ENCODE measurements at regions not wholly inside any gene's neighbourhood (a gene's known extent, or its start where the extent isn't known, plus 50 kb on each side); places are given as distances from the start of the nearest gene placed in this dataset.

DNA sequence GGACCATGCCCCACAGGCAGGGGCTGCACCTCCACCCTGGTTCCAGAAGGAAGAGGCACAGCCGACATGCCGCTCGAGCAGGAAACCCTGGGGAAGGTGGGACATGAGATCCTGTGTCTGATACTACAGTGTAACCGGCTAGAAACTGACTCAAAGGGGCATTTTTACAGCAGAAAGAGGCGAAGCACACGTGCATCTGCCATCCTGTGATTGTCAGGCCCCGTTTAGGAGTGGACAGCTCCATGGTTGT, 62.7 kb downstream of the SIK1 start:
- TF ChIP-seq, protein P1, sequence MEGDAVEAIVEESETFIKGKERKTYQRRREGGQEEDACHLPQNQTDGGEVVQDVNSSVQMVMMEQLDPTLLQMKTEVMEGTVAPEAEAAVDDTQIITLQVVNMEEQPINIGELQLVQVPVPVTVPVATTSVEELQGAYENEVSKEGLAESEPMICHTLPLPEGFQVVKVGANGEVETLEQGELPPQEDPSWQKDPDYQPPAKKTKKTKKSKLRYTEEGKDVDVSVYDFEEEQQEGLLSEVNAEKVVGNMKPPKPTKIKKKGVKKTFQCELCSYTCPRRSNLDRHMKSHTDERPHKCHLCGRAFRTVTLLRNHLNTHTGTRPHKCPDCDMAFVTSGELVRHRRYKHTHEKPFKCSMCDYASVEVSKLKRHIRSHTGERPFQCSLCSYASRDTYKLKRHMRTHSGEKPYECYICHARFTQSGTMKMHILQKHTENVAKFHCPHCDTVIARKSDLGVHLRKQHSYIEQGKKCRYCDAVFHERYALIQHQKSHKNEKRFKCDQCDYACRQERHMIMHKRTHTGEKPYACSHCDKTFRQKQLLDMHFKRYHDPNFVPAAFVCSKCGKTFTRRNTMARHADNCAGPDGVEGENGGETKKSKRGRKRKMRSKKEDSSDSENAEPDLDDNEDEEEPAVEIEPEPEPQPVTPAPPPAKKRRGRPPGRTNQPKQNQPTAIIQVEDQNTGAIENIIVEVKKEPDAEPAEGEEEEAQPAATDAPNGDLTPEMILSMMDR (IDR thresholded peaks at IDR 0.05), result no peak
- TF ChIP-seq EZH2 (IDR thresholded peaks at IDR 0.05; ENCODE audit: borderline replicate concordance, insufficient read depth, low read depth, low read length, poor library complexity, severe bottlenecking), result no peak

Data from B cell (primary cell).